Right atrium auricular region (tissue), 2 donors: ENCODE measurements at regions not wholly inside any gene's neighbourhood (a gene's known extent, or its start where the extent isn't known, plus 50 kb on each side); places are given as distances from the start of the nearest gene placed in this dataset.

Source experiments
- DNase-seq: peaks from one replicate; pipeline ENCODE4 v3.0.0-alpha.2; 2019; ENCODE audit warnings: low spot score
- H3K27ac ChIP-seq, 2 donors: fragments of 200-600 bp; sonication (generic); 1 replicate in 1 of 2; 2 replicates in 1 of 2; pipeline ENCODE4 v1.5.1; 2016 to 2019
- H3K27me3 ChIP-seq, 2 donors: fragments of 200-600 bp; sonication (generic); one replicate each; pipeline versions ENCODE4 v1.5.1 to v1.6.0; 2017 to 2019
- H3K36me3 ChIP-seq: fragments of 200-600 bp; sonication (generic); one replicate; pipeline ENCODE4 v1.5.1; 2016
- H3K4me1 ChIP-seq, 2 donors: fragments of 200-600 bp; sonication (generic); one replicate each; pipeline versions ENCODE4 v1.5.1 to v1.6.0; 2017 to 2019
- H3K4me3 ChIP-seq, 2 donors: fragments of 200-600 bp; sonication (generic); 1 replicate in 1 of 2; 2 replicates in 1 of 2; pipeline ENCODE4 v1.5.1; 2017 to 2019; ENCODE audit warnings: mild to moderate bottlenecking in 1 of 2, moderate library complexity in 1 of 2
- H3K9me3 ChIP-seq, 2 donors: fragments of 200-600 bp; sonication (generic); one replicate each; pipeline ENCODE4 v1.5.1; 2019
- TF ChIP-seq, protein P1 (sequence below), 2 donors: fragments of 200-600 bp; sonication (generic); IDR thresholded peaks; one replicate each; pipeline ENCODE4 v1.5.1; 2019; ENCODE audit warnings: antibody characterized with exemption in 2 of 2

GRCh38 chr1:208851366-208851765 is 607.2 kb upstream of the PLXNA2 start:
- no peaks in the 10 kb centered on the region for H3K27me3 ChIP-seq
- H3K9me3 ChIP-seq = no peaks in the 10 kb centered on the region
- no peaks in the 10 kb centered on the region for H3K4me1 ChIP-seq
- TF ChIP-seq, protein P1, sequence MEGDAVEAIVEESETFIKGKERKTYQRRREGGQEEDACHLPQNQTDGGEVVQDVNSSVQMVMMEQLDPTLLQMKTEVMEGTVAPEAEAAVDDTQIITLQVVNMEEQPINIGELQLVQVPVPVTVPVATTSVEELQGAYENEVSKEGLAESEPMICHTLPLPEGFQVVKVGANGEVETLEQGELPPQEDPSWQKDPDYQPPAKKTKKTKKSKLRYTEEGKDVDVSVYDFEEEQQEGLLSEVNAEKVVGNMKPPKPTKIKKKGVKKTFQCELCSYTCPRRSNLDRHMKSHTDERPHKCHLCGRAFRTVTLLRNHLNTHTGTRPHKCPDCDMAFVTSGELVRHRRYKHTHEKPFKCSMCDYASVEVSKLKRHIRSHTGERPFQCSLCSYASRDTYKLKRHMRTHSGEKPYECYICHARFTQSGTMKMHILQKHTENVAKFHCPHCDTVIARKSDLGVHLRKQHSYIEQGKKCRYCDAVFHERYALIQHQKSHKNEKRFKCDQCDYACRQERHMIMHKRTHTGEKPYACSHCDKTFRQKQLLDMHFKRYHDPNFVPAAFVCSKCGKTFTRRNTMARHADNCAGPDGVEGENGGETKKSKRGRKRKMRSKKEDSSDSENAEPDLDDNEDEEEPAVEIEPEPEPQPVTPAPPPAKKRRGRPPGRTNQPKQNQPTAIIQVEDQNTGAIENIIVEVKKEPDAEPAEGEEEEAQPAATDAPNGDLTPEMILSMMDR (IDR thresholded peaks at IDR 0.05) = no peak
- no peaks in the 10 kb centered on the region for H3K36me3 ChIP-seq
- no peak for DNase-seq
- H3K27ac ChIP-seq = no peak overlapping the region
- H3K4me3 ChIP-seq = no peak overlapping the region

GRCh38 chr1:208852911-208853310 is 608.7 kb upstream of the PLXNA2 start:
- Histone ChIP-seq H3K4me3 (no peak overlapping the region), H3K4me1 (no peaks in the 10 kb centered on the region), H3K27ac (no peak overlapping the region), H3K9me3 (no peaks in the 10 kb centered on the region), H3K27me3 (no peaks in the 10 kb centered on the region), H3K36me3 (no peaks in the 10 kb centered on the region)
- DNase-seq = no peak
- TF ChIP-seq, protein P1 (IDR thresholded peaks at IDR 0.05) = no peak

DNA sequence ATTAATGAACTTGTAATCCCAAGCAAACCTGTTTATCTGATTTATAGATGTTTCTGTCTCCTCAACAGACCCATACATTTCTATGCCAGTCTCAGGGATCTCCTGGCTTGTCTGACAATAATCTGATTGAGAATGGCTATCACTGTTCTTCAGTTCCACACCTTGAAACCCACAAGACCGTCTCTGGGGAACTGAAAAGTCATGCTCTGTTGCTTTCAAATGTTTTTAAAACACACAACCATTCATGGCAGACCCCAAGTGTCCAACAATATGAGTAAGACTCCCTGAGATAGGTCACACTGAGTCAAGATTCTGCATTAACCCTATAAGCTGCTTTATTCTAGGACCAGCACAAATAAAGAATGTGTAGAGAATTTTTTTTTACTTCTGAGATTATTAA is 611.2 kb upstream of the PLXNA2 start:
- Histone ChIP-seq H3K27ac (no peak overlapping the region), H3K27me3 (no peaks in the 10 kb centered on the region), H3K36me3 (no peaks in the 10 kb centered on the region), H3K4me3 (no peak overlapping the region), H3K4me1 (no peaks in the 10 kb centered on the region), H3K9me3 (no peaks in the 10 kb centered on the region)
- TF ChIP-seq, protein P1 (IDR thresholded peaks at IDR 0.05) = no peak
- DNase-seq = no peak

- no peak overlapping the region for H3K27ac ChIP-seq
- no peak for DNase-seq
- H3K4me3 ChIP-seq = no peak overlapping the region
- no peaks in the 10 kb centered on the region for H3K27me3 ChIP-seq
- no peaks in the 10 kb centered on the region for H3K9me3 ChIP-seq
- no peaks in the 10 kb centered on the region for H3K36me3 ChIP-seq
- TF ChIP-seq, protein P1 (IDR thresholded peaks at IDR 0.05) = no peak
- no peaks in the 10 kb centered on the region for H3K4me1 ChIP-seq
These were observed 613.3 kb upstream of the PLXNA2 start for GRCh38 chr1:208857465-208857864.

- no peaks in the 10 kb centered on the region for H3K4me1 ChIP-seq
- no peaks in the 10 kb centered on the region for H3K36me3 ChIP-seq
- H3K4me3 ChIP-seq = no peak overlapping the region
- H3K27me3 ChIP-seq = no peaks in the 10 kb centered on the region
- H3K27ac ChIP-seq = no peak overlapping the region
- no peak for DNase-seq
- no peaks in the 10 kb centered on the region for H3K9me3 ChIP-seq
- TF ChIP-seq, protein P1 (IDR thresholded peaks at IDR 0.05) = no peak
These were observed 614.6 kb upstream of the PLXNA2 start for GRCh38 chr1:208858738-208859137.

DNA sequence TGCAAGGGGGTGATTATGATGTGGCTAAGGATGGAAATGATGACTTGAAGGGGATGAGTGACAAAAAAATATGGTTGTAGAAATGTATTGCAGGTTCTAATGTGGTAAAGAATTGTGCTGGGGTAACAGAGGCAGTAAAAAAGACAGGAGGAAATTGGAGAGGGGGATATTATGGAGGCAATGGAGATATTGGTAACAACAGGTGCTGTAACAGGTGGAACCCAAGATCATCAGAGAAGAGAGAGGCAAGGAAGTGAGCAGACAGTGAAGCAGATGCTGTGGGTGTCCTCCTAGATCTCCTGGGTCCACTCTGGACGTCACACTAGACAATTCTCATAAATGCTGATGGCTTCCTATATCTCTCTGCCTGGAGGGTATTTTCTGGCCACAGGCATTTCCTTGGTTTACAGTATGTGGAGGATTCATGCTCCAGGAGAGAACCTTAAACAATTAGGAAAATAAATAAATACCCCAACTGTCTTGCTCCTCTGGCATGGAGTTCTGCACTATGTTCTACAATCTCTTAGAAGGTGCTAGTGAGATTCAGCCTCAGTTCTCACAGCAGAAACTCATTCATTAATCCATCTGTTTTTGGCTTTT is 620.3 kb upstream of the PLXNA2 start:
- H3K36me3 ChIP-seq = no peaks in the 10 kb centered on the region
- no peaks in the 10 kb centered on the region for H3K27me3 ChIP-seq
- no peaks in the 10 kb centered on the region for H3K4me1 ChIP-seq
- H3K27ac ChIP-seq = no peak overlapping the region
- TF ChIP-seq, protein P1 (IDR thresholded peaks at IDR 0.05) = no peak
- H3K4me3 ChIP-seq = no peak overlapping the region
- no peak for DNase-seq
- no peaks in the 10 kb centered on the region for H3K9me3 ChIP-seq
